ENCODE measurements at regions not wholly inside any gene's neighbourhood (a gene's known extent, or its start where the extent isn't known, plus 50 kb on each side); places are given as distances from the start of the nearest gene placed in this dataset.

DNA sequence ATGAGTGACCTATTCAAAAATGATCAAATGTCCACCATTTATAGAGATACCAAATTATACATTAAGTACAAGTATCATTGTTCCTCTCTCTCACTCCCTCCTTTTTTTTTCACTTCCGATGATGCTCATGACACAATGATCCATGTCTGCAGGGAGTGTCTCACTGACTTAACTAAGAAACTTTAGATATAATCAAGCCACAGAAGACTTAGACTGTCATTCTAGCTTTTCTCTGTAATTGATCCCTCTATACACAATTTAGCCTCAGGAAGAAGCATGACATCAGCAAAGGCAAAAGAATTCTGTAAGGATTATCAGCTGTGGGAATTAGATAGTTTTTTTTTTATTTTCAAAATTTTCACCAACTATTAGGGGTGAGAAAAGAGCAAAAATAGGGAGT, 734.9 kb upstream of the PCDH9 start:
- no peaks in the 10 kb centered on the region for H3K27me3 ChIP-seq (replicated peaks in 1 of 2; ENCODE audit: control insufficient read depth in 2 of 2, insufficient read depth in 2 of 2, low read length in 1 of 2)
- ChIA-PET SMC1A (ENCODE audit: uncharacterized antibody, unreplicated experiment) (no interaction called here), POLR2A (no interaction called here), CTCF (no interaction called here), RAD21 (ENCODE audit: unreplicated experiment) (no interaction called here)
- H3K4me1 ChIP-seq (ENCODE audit: control insufficient read depth, insufficient read depth, low read length), result no peaks in the 10 kb centered on the region
- H3K36me3 ChIP-seq (ENCODE audit: control insufficient read depth in 2 of 2, insufficient read depth in 2 of 2, low read length in 1 of 2), result no peaks in the 10 kb centered on the region
- in situ Hi-C loops (cut with MboI), result no loop called here
- no peak overlapping the region for H3K4me3 ChIP-seq
- no peak overlapping the region for H3K27ac ChIP-seq (ENCODE audit: control insufficient read depth, insufficient read depth)
- no peaks in the 10 kb centered on the region for H3K9me3 ChIP-seq (replicated peaks; ENCODE audit: control insufficient read depth, insufficient read depth, low read length)
- ATAC-seq (no peak), FAIRE-seq (no peak), DNase-seq (ENCODE audit: low read depth, low spot score) (no peak)
- BruUV-seq (replicated peaks), result no TSS peak
- H2AFZ ChIP-seq (ENCODE audit: control insufficient read depth, low read depth, low read length), result no peak overlapping the region
- no peaks in the 10 kb centered on the region for H4K20me1 ChIP-seq (ENCODE audit: control insufficient read depth, insufficient read depth)
- H3K4me2 ChIP-seq (ENCODE audit: control insufficient read depth, insufficient read depth), result no peak overlapping the region
- H3K9ac ChIP-seq (ENCODE audit: control insufficient read depth, insufficient read depth, low read length), result no peak overlapping the region
- WGBS (ENCODE audit: insufficient coverage, insufficient replicate concordance, low lambda C conversion rate, missing lambda C conversion rate), result 100% methylated on average over 1 of the region's 1 CpG
- no peaks in the 10 kb centered on the region for H3K79me2 ChIP-seq (ENCODE audit: control insufficient read depth, insufficient read depth, low read length)
- intact Hi-C loops (cut with micrococcal nuclease; ENCODE audit: unreplicated experiment), result no loop called here
- no peak for TF ChIP-seq BMI1 (IDR thresholded peaks at IDR 0.05; ENCODE audit: borderline replicate concordance)
- TF ChIP-seq NFYA (IDR thresholded peaks at IDR 0.05; ENCODE audit: borderline replicate concordance, low read depth, low read length), result no peak
- no peak for TF ChIP-seq FOS (IDR thresholded peaks at IDR 0.05; ENCODE audit: borderline replicate concordance, extremely low read depth, insufficient read length)
- TF ChIP-seq, protein P1, sequence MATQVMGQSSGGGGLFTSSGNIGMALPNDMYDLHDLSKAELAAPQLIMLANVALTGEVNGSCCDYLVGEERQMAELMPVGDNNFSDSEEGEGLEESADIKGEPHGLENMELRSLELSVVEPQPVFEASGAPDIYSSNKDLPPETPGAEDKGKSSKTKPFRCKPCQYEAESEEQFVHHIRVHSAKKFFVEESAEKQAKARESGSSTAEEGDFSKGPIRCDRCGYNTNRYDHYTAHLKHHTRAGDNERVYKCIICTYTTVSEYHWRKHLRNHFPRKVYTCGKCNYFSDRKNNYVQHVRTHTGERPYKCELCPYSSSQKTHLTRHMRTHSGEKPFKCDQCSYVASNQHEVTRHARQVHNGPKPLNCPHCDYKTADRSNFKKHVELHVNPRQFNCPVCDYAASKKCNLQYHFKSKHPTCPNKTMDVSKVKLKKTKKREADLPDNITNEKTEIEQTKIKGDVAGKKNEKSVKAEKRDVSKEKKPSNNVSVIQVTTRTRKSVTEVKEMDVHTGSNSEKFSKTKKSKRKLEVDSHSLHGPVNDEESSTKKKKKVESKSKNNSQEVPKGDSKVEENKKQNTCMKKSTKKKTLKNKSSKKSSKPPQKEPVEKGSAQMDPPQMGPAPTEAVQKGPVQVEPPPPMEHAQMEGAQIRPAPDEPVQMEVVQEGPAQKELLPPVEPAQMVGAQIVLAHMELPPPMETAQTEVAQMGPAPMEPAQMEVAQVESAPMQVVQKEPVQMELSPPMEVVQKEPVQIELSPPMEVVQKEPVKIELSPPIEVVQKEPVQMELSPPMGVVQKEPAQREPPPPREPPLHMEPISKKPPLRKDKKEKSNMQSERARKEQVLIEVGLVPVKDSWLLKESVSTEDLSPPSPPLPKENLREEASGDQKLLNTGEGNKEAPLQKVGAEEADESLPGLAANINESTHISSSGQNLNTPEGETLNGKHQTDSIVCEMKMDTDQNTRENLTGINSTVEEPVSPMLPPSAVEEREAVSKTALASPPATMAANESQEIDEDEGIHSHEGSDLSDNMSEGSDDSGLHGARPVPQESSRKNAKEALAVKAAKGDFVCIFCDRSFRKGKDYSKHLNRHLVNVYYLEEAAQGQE (IDR thresholded peaks at IDR 0.05; ENCODE audit: low read depth, low read length), result no peak
- no peak for TF ChIP-seq RELA (IDR thresholded peaks at IDR 0.05; ENCODE audit: borderline replicate concordance, partially characterized antibody)
- no peak for TF ChIP-seq SP1 (IDR thresholded peaks at IDR 0.05; ENCODE audit: low read depth, low read length)
- TF ChIP-seq, protein P2, sequence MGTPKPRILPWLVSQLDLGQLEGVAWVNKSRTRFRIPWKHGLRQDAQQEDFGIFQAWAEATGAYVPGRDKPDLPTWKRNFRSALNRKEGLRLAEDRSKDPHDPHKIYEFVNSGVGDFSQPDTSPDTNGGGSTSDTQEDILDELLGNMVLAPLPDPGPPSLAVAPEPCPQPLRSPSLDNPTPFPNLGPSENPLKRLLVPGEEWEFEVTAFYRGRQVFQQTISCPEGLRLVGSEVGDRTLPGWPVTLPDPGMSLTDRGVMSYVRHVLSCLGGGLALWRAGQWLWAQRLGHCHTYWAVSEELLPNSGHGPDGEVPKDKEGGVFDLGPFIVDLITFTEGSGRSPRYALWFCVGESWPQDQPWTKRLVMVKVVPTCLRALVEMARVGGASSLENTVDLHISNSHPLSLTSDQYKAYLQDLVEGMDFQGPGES (IDR thresholded peaks at IDR 0.05), result no peak
- no peak for TF ChIP-seq RAD21 (IDR thresholded peaks at IDR 0.05; ENCODE audit: insufficient read depth, low read depth, low read length)
- TF ChIP-seq BACH1 (IDR thresholded peaks at IDR 0.05; ENCODE audit: borderline replicate concordance), result no peak
- no peak for TF ChIP-seq CBFB (IDR thresholded peaks at IDR 0.05; ENCODE audit: low read depth)
- no peak for TF ChIP-seq STAT1 (conservative IDR thresholded peaks at IDR 0.05)
- no peak for TF ChIP-seq STAT3 (IDR thresholded peaks at IDR 0.05; ENCODE audit: low read depth, low read length)
- no peak for TF ChIP-seq CHD2 (IDR thresholded peaks at IDR 0.05; ENCODE audit: borderline replicate concordance, low read depth, low read length)
- TF ChIP-seq, protein P3, sequence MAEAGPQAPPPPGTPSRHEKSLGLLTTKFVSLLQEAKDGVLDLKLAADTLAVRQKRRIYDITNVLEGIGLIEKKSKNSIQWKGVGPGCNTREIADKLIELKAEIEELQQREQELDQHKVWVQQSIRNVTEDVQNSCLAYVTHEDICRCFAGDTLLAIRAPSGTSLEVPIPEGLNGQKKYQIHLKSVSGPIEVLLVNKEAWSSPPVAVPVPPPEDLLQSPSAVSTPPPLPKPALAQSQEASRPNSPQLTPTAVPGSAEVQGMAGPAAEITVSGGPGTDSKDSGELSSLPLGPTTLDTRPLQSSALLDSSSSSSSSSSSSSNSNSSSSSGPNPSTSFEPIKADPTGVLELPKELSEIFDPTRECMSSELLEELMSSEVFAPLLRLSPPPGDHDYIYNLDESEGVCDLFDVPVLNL (IDR thresholded peaks at IDR 0.05; ENCODE audit: low read depth, low read length), result no peak
- TF ChIP-seq FOXM1 (IDR thresholded peaks at IDR 0.05; ENCODE audit: low read depth, low read length), result no peak
- no peak for TF ChIP-seq RB1 (IDR thresholded peaks at IDR 0.05; ENCODE audit: borderline replicate concordance)
- TF ChIP-seq, protein P4, sequence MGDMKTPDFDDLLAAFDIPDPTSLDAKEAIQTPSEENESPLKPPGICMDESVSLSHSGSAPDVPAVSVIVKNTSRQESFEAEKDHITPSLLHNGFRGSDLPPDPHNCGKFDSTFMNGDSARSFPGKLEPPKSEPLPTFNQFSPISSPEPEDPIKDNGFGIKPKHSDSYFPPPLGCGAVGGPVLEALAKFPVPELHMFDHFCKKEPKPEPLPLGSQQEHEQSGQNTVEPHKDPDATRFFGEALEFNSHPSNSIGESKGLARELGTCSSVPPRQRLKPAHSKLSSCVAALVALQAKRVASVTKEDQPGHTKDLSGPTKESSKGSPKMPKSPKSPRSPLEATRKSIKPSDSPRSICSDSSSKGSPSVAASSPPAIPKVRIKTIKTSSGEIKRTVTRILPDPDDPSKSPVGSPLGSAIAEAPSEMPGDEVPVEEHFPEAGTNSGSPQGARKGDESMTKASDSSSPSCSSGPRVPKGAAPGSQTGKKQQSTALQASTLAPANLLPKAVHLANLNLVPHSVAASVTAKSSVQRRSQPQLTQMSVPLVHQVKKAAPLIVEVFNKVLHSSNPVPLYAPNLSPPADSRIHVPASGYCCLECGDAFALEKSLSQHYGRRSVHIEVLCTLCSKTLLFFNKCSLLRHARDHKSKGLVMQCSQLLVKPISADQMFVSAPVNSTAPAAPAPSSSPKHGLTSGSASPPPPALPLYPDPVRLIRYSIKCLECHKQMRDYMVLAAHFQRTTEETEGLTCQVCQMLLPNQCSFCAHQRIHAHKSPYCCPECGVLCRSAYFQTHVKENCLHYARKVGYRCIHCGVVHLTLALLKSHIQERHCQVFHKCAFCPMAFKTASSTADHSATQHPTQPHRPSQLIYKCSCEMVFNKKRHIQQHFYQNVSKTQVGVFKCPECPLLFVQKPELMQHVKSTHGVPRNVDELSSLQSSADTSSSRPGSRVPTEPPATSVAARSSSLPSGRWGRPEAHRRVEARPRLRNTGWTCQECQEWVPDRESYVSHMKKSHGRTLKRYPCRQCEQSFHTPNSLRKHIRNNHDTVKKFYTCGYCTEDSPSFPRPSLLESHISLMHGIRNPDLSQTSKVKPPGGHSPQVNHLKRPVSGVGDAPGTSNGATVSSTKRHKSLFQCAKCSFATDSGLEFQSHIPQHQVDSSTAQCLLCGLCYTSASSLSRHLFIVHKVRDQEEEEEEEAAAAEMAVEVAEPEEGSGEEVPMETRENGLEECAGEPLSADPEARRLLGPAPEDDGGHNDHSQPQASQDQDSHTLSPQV (IDR thresholded peaks at IDR 0.05), result no peak
